ENCODE measurements at regions not wholly inside any gene's neighbourhood (a gene's known extent, or its start where the extent isn't known, plus 50 kb on each side); places are given as distances from the start of the nearest gene placed in this dataset.

DNA sequence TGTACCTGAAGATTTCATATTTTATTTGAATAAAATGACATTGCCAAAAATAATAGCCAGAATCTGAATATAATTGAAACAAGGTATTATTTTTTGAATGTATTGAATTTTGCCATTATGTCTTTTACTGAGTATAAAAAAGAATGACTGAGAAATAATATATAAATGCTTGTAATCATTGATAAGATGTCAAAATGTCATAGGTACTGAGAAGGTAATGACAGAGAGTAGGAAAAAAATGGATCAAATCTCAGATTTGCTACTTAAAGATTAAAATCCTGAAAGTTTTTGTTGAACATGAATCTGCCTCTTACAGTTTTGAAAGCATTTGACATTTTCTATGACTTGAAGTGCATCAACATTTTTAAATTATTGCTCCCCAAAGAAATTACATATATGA is 1069.9 kb upstream of the ADGRL4 start:
- Histone ChIP-seq H3K36me3 (ENCODE audit: insufficient read depth, insufficient read length, low read length) (no peaks in the 10 kb centered on the region), H3K9me3 (ENCODE audit: insufficient read depth, low read length) (no peaks in the 10 kb centered on the region), H3K9ac (ENCODE audit: insufficient read length, low read depth) (no peak overlapping the region), H3K4me3 (ENCODE audit: insufficient read length, low read depth) (no peak overlapping the region), H3K4me1 (ENCODE audit: insufficient read depth, insufficient read length) (no peaks in the 10 kb centered on the region), H3K27me3 (ENCODE audit: insufficient read depth, insufficient read length) (no peaks in the 10 kb centered on the region)
- TF ChIP-seq SUZ12 (IDR thresholded peaks at IDR 0.05; ENCODE audit: extremely low read depth, insufficient read depth, insufficient read length) (no peak), YY1 (IDR thresholded peaks at IDR 0.05; ENCODE audit: insufficient read depth, insufficient read length) (no peak), ZNF274 (IDR thresholded peaks at IDR 0.05; ENCODE audit: low read depth, low read length) (no peak)
- DNase-seq (ENCODE audit: low read depth, low spot score) = no peak

DNA sequence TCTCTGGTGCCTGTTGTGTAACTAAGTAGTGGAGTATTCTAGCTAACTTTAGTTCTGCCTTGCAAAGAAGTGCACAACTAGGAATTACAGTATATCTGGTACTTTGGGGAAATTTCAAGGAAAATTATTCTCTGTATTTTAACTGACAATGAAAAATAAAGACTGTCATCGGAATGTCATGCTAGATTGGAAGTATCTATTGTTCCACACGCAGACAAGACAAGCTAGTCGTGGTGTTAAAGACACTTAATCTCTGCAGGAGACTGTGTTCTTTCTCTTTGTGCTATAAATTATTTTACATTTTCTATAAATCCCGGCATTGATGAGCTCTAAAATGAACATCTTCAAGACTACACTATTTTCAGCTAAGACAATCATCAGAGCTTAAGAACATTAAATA is 1068.8 kb upstream of the ADGRL4 start:
- H3K9ac ChIP-seq (ENCODE audit: insufficient read length, low read depth) = no peak overlapping the region

DNA sequence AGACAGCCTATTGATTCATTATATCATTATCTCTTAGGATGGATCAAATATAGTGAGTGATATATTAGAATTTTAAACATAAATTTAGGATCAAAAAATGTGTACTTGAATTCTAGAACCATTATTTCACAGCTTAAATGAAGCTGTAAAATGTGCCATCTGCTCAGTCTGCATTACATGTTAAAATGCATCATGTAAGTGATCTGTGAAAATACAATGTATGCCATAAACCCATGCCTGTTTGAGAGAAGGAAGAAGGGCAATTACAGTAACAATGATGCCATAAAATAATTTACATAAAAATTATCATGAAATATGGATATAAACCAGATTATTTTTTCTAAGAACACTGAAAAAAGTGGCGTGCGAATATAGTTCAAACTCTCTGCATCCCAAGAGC is 1066.0 kb upstream of the ADGRL4 start:
- Histone ChIP-seq H3K27me3 (ENCODE audit: insufficient read depth, insufficient read length) (no peaks in the 10 kb centered on the region), H3K36me3 (ENCODE audit: insufficient read depth, insufficient read length, low read length) (no peaks in the 10 kb centered on the region), H3K9me3 (ENCODE audit: insufficient read depth, low read length) (no peaks in the 10 kb centered on the region), H3K4me3 (ENCODE audit: insufficient read length, low read depth) (no peak overlapping the region), H3K9ac (ENCODE audit: insufficient read length, low read depth) (no peak overlapping the region), H3K4me1 (ENCODE audit: insufficient read depth, insufficient read length) (no peaks in the 10 kb centered on the region)
- TF ChIP-seq ZNF274 (IDR thresholded peaks at IDR 0.05; ENCODE audit: low read depth, low read length) (no peak), YY1 (IDR thresholded peaks at IDR 0.05; ENCODE audit: insufficient read depth, insufficient read length) (no peak), SUZ12 (IDR thresholded peaks at IDR 0.05; ENCODE audit: extremely low read depth, insufficient read depth, insufficient read length) (no peak)
- DNase-seq (ENCODE audit: low read depth, low spot score) = no peak

More for the DNA sequence above, 1068.8 kb upstream of the ADGRL4 start:
- H3K9me3 ChIP-seq (ENCODE audit: insufficient read depth, low read length) = no peaks in the 10 kb centered on the region
- no peaks in the 10 kb centered on the region for H3K27me3 ChIP-seq (ENCODE audit: insufficient read depth, insufficient read length)
- H3K36me3 ChIP-seq (ENCODE audit: insufficient read depth, insufficient read length, low read length) = no peaks in the 10 kb centered on the region
- no peak for DNase-seq (ENCODE audit: low read depth, low spot score)
- no peak for TF ChIP-seq ZNF274 (IDR thresholded peaks at IDR 0.05; ENCODE audit: low read depth, low read length)
- TF ChIP-seq SUZ12 (IDR thresholded peaks at IDR 0.05; ENCODE audit: extremely low read depth, insufficient read depth, insufficient read length) = no peak
- TF ChIP-seq YY1 (IDR thresholded peaks at IDR 0.05; ENCODE audit: insufficient read depth, insufficient read length) = no peak
- H3K4me3 ChIP-seq (ENCODE audit: insufficient read length, low read depth) = no peak overlapping the region
- H3K4me1 ChIP-seq (ENCODE audit: insufficient read depth, insufficient read length) = no peaks in the 10 kb centered on the region

DNA sequence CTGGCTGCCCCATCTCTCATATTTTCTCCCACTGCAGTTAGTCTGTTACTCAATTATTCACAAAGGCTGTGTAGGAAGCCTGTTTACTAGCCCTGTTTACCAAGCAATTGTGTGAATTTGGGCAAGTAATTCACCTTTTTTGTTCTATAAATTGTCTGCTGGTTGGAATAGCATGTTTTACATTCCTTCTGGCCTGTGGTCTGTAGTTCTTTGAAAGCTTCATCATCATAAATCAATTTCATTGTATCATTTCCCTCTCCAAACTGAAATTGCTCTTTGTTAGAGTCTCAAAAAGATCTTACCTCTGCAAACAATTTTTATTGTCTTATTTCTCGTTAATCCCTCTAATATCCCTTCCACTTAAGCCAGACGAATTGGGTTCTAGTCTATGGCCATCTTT is 1059.5 kb upstream of the ADGRL4 start:
- TF ChIP-seq SUZ12 (IDR thresholded peaks at IDR 0.05; ENCODE audit: extremely low read depth, insufficient read depth, insufficient read length) (no peak), ZNF274 (IDR thresholded peaks at IDR 0.05; ENCODE audit: low read depth, low read length) (no peak), YY1 (IDR thresholded peaks at IDR 0.05; ENCODE audit: insufficient read depth, insufficient read length) (no peak)
- Histone ChIP-seq H3K9ac (ENCODE audit: insufficient read length, low read depth) (no peak overlapping the region), H3K27me3 (ENCODE audit: insufficient read depth, insufficient read length) (no peaks in the 10 kb centered on the region), H3K9me3 (ENCODE audit: insufficient read depth, low read length) (no peaks in the 10 kb centered on the region), H3K4me3 (ENCODE audit: insufficient read length, low read depth) (no peak overlapping the region), H3K36me3 (ENCODE audit: insufficient read depth, insufficient read length, low read length) (no peaks in the 10 kb centered on the region), H3K4me1 (ENCODE audit: insufficient read depth, insufficient read length) (no peaks in the 10 kb centered on the region)
- DNase-seq (ENCODE audit: low read depth, low spot score) = no peak

DNA sequence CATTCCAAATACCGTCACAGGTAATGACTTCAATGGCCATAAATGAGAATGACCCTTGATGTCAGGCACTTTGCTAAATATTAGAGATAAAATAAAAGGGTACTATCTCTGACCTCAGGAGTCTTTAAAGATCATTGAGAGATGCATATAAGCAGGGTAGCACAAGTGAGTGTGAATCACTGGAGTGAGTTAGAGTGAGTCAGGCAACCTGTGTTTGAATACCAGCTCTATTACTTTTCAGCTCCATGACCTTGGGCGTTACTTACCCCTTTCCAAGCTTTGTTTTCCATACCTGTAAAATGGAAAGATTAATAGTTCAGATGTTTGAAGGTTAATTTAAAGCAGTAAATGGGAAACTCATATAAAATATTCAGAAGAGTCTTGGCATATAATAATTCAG is 1058.0 kb upstream of the ADGRL4 start:
- Histone ChIP-seq H3K4me1 (ENCODE audit: insufficient read depth, insufficient read length) (no peaks in the 10 kb centered on the region), H3K36me3 (ENCODE audit: insufficient read depth, insufficient read length, low read length) (no peaks in the 10 kb centered on the region), H3K9me3 (ENCODE audit: insufficient read depth, low read length) (no peaks in the 10 kb centered on the region), H3K27me3 (ENCODE audit: insufficient read depth, insufficient read length) (no peaks in the 10 kb centered on the region), H3K4me3 (ENCODE audit: insufficient read length, low read depth) (no peak overlapping the region), H3K9ac (ENCODE audit: insufficient read length, low read depth) (no peak overlapping the region)
- no peak for TF ChIP-seq ZNF274 (IDR thresholded peaks at IDR 0.05; ENCODE audit: low read depth, low read length)
- no peak for TF ChIP-seq YY1 (IDR thresholded peaks at IDR 0.05; ENCODE audit: insufficient read depth, insufficient read length)
- no peak for TF ChIP-seq SUZ12 (IDR thresholded peaks at IDR 0.05; ENCODE audit: extremely low read depth, insufficient read depth, insufficient read length)
- no peak for DNase-seq (ENCODE audit: low read depth, low spot score)

DNA sequence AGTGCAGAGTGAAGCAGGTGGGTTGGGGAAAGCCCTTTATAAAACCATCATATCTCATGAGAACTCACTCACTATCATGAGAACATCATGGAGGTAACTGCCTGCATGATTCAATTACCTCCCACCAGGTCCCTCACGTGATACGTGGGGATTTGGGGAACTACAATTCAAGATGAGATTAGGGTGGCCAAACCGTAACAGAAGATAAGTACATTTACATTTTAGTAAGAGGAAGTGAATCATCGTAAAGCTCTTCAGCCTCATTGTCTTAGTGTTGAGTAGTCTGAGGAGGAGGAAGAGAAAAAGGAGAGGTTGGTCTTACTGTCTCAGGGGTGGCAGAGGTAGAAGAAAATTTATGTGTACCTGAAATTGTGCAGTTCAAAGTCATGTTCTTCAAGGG is 1053.4 kb upstream of the ADGRL4 start:
- no peaks in the 10 kb centered on the region for H3K9me3 ChIP-seq (ENCODE audit: insufficient read depth, low read length)

DNA sequence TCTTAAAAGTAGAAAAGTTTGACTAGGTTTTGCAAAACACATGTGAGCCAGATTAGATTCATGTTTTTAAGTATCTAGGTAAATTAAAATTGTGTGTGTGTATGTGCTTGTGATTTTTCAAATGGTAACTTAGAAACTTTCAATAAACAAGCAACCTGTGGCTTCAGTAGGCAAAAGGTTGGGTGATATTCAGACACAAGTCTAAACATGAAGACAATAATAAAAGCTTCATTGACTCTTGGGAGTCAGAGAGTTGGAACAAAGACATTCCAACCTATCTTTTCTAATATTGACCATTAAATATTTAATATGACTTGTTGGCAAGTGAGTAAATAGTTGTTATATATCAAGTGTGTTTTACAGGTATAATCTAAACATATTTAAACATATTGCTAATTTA is 1049.6 kb upstream of the ADGRL4 start:
- no peaks in the 10 kb centered on the region for H3K4me1 ChIP-seq (ENCODE audit: insufficient read depth, insufficient read length)
- no peaks in the 10 kb centered on the region for H3K27me3 ChIP-seq (ENCODE audit: insufficient read depth, insufficient read length)
- peaks cover 10% of the 10 kb centered on the region; the same call in 1 of the 2 replicates for H3K9me3 ChIP-seq (ENCODE audit: insufficient read depth, low read length)
- H3K9ac ChIP-seq (ENCODE audit: insufficient read length, low read depth) = no peak overlapping the region
- no peak for DNase-seq (ENCODE audit: low read depth, low spot score)
- no peaks in the 10 kb centered on the region for H3K36me3 ChIP-seq (ENCODE audit: insufficient read depth, insufficient read length, low read length)
- TF ChIP-seq YY1 (IDR thresholded peaks at IDR 0.05; ENCODE audit: insufficient read depth, insufficient read length) = no peak
- TF ChIP-seq ZNF274 (IDR thresholded peaks at IDR 0.05; ENCODE audit: low read depth, low read length) = no peak
- TF ChIP-seq SUZ12 (IDR thresholded peaks at IDR 0.05; ENCODE audit: extremely low read depth, insufficient read depth, insufficient read length) = no peak
- no peak overlapping the region for H3K4me3 ChIP-seq (ENCODE audit: insufficient read length, low read depth)

More for the DNA sequence above, 1053.4 kb upstream of the ADGRL4 start:
- TF ChIP-seq YY1 (IDR thresholded peaks at IDR 0.05; ENCODE audit: insufficient read depth, insufficient read length) (no peak), ZNF274 (IDR thresholded peaks at IDR 0.05; ENCODE audit: low read depth, low read length) (no peak), SUZ12 (IDR thresholded peaks at IDR 0.05; ENCODE audit: extremely low read depth, insufficient read depth, insufficient read length) (no peak)
- Histone ChIP-seq H3K4me3 (ENCODE audit: insufficient read length, low read depth) (no peak overlapping the region), H3K36me3 (ENCODE audit: insufficient read depth, insufficient read length, low read length) (no peaks in the 10 kb centered on the region), H3K27me3 (ENCODE audit: insufficient read depth, insufficient read length) (no peaks in the 10 kb centered on the region), H3K4me1 (ENCODE audit: insufficient read depth, insufficient read length) (no peaks in the 10 kb centered on the region), H3K9ac (ENCODE audit: insufficient read length, low read depth) (no peak overlapping the region)
- no peak for DNase-seq (ENCODE audit: low read depth, low spot score)
